ENCODE measurements at regions not wholly inside any gene's neighbourhood (a gene's known extent, or its start where the extent isn't known, plus 50 kb on each side); places are given as distances from the start of the nearest gene placed in this dataset.

- TF ChIP-seq EP300 (IDR thresholded peaks at IDR 0.05), result no peak
- no peak for TF ChIP-seq CTCF (IDR thresholded peaks at IDR 0.05)
- TF ChIP-seq POLR2A (IDR thresholded peaks at IDR 0.05), result no peak
Measured at GRCh38 chr21:17201741-17202260, 311.0 kb upstream of the CXADR start.
